ENCODE measurements at regions not wholly inside any gene's neighbourhood (a gene's known extent, or its start where the extent isn't known, plus 50 kb on each side); places are given as distances from the start of the nearest gene placed in this dataset.

GRCh38 chr13:29947839-29948238 lies 97.4 kb upstream of the UBL3 start:
- dilution Hi-C loops (cut with MboI; ENCODE audit: extremely low pct_ligation_motif_present, low sequenced_read_pairs) = no loop called here
- Histone ChIP-seq H3K79me2 (ENCODE audit: control insufficient read depth, insufficient read depth, low read length) (no peaks in the 10 kb centered on the region), H3K4me3 (replicated peaks in 1 of 3; ENCODE audit: insufficient read depth in 1 of 3, low read depth in 1 of 3, low read length in 3 of 3) (no peak overlapping the region), H3K27me3 (ENCODE audit: control insufficient read depth in 2 of 2, insufficient read depth in 2 of 2, low read length in 2 of 2) (peaks cover 1% of the 10 kb centered on the region in 2 experiments), H3K9me3 (replicated peaks; ENCODE audit: control insufficient read depth, insufficient read depth, low read length) (no peaks in the 10 kb centered on the region), H4K20me1 (replicated peaks; ENCODE audit: control insufficient read depth, extremely low read depth, insufficient read depth, low read length) (no peaks in the 10 kb centered on the region), H3K36me3 (ENCODE audit: control insufficient read depth in 2 of 2, extremely low read depth in 1 of 2, insufficient read depth in 2 of 2, low read length in 2 of 2) (no peaks in the 10 kb centered on the region), H3K27ac (ENCODE audit: insufficient read depth, low read depth, low read length) (no peak overlapping the region), H3K9ac (replicated peaks; ENCODE audit: extremely low read depth, insufficient read depth, low read length) (no peak overlapping the region), H3K4me2 (ENCODE audit: insufficient read depth, low read length) (no peak overlapping the region), H3K4me1 (ENCODE audit: control insufficient read depth, extremely low read depth, insufficient read depth, low read length) (no peaks in the 10 kb centered on the region), H2AFZ (ENCODE audit: low read depth, low read length) (no peak overlapping the region), H3K9me1 (replicated peaks; ENCODE audit: control insufficient read depth, extremely low read depth, insufficient read depth, low read length) (no peaks in the 10 kb centered on the region)
- ChIA-PET CTCF (no interaction called here), POLR2A (no interaction called here)
- no TSS peak for BruUV-seq (replicated peaks)
- TF ChIP-seq EZH2 (IDR thresholded peaks at IDR 0.05; ENCODE audit: borderline replicate concordance, low read depth, low read length, severe bottlenecking) = no peak
- TF ChIP-seq FOS (IDR thresholded peaks at IDR 0.05; ENCODE audit: borderline replicate concordance, insufficient read depth, low read length) = no peak
- TF ChIP-seq POLR2AphosphoS5 (IDR thresholded peaks at IDR 0.05; ENCODE audit: insufficient read depth, low read depth, low read length) = no peak
- TF ChIP-seq MAX (IDR thresholded peaks at IDR 0.05; ENCODE audit: insufficient read depth, insufficient read length) = no peak
- no peak for TF ChIP-seq MYC (IDR thresholded peaks at IDR 0.05; ENCODE audit: low read depth, low read length)
- no peak for TF ChIP-seq CTCF (IDR thresholded peaks at IDR 0.05; ENCODE audit: extremely low read depth in 1 of 2, insufficient read depth in 1 of 2, low read depth in 1 of 2, low read length in 2 of 2)
- no peak for TF ChIP-seq JUN (IDR thresholded peaks at IDR 0.05; ENCODE audit: borderline replicate concordance, insufficient read depth, insufficient read length, low read depth)
- no peak for TF ChIP-seq POLR2A (IDR thresholded peaks at IDR 0.05; ENCODE audit: low read depth, low read length)
- TF ChIP-seq GATA2 (IDR thresholded peaks at IDR 0.05; ENCODE audit: insufficient read depth, insufficient read length, low read depth, low read length) = no peak
- intact Hi-C loops (cut with micrococcal nuclease) = no loop called here
- DNase-seq (ENCODE audit: low read depth, low spot score) = no peak
- FAIRE-seq = no peak
